HCEC 1CT (cell line): ENCODE measurements at regions not wholly inside any gene's neighbourhood (a gene's known extent, or its start where the extent isn't known, plus 50 kb on each side); places are given as distances from the start of the nearest gene placed in this dataset.
A peak's percentile ranks its signal among the peaks of the same experiment; 100 is the strongest.

Experiments
- DNase-seq: peaks from one replicate; pipeline ENCODE4 v3.0.0-alpha.2; 2017

DNA sequence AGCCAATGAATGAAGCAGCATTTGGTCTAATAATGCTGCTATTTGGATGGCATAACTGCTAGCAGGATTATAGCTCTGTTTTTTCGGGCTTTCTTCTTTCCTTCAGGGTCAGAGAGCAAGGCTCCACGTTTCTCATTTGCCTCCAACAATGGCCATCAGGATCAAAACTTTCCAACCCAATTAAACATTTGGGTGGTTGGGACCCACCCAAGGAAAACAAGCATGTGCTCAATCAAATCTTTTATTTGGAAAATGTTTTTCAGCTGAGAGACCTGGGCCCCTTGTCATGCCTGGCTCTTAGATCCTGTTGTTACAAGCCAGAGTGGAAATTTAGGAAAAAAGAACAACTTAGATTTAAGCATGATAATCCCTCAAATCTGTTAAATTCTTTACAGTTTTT lies 373.1 kb upstream of the USP24 start:
- DNase-seq: no peak

DNA sequence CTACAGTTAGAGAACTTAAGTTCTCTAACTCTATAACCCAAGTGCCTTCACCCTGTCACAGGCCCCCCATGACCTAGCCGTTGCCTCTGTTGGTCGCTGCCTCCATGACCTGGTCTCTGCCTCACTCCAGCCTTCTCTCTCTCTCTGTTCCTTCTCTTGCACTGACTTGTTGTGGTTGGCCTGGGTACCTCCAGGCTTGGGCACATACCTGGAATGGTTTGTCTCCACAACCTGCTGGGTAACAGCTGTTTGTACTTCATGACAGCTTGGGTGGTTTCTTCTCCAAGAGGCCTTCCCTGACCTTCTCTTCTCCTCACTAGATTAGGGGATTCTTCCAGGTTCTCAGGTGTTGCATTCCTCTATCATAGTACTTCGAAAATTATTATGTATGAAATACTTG lies 371.6 kb upstream of the USP24 start:
- no peak for DNase-seq

DNA sequence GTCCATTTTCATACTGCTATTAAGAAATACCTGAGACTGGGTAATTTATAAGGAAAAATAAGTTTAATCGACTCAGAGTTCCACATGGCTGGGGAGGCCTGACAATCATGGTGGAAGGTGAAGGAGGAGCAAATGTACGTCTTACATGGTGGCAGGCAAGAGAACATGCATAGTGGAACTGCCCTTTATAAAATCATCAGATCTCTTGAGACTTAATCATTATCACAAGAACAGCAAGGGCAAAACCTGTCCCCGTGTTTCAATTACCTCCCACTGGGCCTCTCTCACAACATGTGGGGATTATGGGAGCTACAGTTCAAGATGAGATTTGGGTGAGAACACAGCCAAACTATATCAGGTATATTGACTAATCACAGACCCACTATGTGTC lies 370.2 kb upstream of the USP24 start:
- no peak for DNase-seq

DNA sequence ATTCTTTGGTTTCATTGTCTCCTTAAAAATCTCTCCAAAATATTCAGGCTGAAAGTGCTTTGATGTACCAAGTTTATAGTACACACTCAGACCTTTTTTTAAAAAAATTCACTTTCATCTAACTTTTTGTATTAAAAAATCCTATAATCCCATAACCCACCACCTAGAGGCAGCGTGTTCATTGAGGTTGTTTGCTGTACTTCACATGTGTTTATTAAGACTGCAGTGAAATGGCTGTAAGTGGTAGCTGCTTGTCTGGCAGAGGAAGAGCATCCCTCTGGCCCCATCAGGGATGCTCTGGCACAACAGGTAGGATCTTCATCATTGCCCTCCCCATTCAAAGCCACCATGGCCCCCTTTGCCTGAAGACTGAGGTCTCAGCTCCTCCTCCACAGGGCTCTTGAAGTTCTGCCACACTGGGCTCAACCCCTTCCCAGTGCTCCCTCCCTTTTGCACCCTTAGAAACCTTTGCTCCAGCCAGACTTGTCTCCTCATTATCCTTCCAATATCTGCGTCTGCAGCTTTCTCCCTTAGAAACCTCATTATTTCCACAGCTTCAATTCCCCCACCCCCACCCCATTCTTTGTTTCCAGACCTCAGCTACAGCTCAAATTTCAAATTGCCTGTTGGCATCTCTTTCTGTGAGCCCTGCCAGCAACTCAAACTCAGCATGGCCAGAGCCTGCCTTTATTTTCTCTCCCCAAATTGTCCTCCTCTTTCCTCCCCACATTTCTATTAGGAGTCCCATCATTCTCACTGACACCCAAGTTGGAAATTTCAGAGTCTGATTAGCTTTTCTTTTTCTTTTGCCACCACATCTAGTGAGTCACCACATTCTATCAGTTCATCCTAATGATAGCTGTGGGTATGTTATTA lies 369.6 kb upstream of the USP24 start:
- peak; percentile 51 for DNase-seq

GRCh38 chr1:55582084-55582483 lies 366.9 kb upstream of the USP24 start:
- no peak for DNase-seq

DNA sequence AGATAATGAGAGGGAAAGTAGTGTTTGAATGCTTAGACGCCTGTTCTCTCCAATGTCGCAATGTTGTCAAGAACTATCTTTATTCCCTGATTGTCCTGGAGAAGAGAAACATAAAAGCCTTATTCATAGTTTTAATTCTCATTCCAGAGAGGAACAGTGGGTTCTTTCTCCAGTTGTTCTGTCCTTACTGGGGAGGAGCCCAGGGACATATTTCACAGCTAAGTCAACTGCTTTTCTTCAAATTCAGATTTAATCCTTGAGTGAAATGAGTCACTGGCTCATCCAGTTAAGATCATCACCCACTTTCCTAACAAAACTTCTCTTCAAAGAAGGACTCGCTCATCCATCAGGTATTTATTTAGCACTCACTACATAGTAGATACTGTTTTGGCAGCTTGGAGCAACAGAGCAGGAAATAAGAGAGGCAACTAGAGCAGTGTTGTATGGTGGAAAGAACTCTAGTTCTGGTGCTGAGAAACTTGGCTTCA lies 365.7 kb upstream of the USP24 start:
- peak; percentile 96 for DNase-seq

DNA sequence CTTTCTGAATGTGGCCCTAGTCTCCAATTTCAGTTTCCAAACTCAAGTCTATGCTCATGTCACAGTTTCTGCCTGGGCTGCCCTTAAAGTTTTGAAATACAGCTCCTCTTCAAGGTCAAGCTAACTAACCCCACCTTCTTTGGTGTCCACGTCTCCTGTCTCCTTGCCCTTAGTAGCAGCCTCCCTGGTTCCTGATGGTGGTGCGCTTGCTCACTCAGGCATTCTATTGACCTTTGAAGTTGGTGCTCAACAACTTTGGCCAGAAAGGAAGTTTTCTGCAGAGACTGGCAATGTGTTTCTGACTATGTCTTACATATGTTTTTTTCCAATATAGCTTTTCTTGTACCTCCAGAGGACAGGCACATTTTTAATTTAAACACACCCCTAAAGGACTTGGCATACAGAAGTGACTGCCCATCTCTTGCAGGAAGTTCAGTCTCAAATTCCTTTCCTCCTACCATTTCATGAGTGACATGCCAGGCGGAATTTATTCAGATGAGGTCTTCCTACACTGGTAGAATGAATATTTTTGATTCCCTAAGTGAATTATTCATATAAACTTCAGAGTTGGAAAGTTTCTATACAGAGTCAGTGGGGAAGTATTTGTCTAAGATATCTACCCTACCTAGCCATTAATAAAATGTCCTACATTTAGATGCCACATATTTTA lies 364.3 kb upstream of the USP24 start:
- DNase-seq: no peak

DNA sequence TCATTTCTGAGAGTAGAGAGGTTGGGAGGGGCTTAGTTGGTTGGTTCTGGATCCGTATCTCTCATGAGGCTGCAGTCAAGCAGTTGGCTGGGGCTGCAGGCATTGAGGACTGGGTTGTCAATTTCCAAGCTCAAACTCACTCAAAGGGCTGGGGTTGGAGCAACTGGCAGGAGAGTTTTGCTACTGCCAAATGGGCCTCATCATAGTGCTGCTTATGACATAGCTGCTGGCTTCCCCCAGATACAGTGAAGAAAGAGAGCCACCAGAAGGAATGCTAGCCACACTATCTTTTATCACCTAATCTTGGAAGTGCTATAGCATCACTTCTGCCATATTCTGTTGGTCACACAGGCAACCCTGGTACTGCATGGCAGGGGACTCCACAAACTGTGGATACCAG lies 363.5 kb upstream of the USP24 start:
- no peak for DNase-seq

DNA sequence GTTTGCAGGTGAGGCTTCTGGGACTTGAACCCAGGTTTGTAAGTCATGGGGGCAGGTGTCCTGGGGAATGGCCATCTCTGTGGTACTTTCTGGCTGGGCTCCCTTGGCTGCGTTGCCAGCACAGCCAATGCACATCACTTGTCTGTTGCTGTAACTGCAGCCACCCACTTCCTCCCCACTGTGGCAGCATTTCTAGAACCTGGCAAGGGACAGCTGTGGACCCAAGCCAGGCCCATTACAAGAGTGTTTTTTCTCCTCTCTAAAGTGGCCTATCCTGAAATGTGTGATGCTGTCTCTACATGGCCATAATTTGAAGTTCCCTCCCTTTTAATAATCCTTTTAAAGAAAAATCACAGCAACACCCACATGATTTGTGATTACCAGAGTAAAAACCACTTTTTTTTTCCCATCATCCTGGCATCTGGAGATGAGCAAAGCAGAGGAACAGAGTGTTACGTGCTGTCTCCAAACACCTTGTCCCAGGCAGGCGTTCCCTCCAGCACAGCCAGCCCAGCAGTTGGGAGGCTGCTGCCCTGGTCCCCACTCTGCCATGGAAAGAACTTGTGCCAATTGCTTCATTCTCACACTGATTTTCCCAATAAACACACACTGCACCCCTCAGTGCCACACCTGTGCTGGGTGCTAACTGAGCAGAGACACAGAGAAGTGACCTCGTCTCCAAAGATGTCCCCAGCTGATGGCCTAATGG lies 360.6 kb upstream of the USP24 start:
- DNase-seq: no peak

- no peak for DNase-seq
Observed at GRCh38 chr1:55574691-55575225, 359.6 kb upstream of the USP24 start.

GRCh38 chr1:55572878-55573734 lies 357.9 kb upstream of the USP24 start:
- DNase-seq: peak; percentile 83

DNA sequence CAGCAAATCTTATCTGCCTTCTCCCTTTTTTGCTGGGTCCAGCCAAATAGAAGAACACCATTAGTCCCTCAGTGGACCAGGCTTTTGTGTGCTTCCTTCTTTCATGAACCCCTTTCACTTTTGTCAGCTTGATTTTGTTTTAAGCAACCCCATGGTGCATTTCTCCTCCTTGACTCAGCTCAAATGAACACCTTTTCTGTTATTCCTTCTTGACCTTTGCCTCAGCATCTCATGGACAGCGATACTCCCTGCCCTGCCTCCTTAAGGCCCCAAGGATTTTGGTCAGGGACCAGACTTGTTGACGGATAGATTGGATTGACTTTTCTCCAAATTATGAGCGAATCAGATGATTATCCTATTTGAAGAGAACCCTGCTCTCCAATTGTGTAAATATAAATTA lies 356.6 kb upstream of the USP24 start:
- peak; percentile 24 for DNase-seq

DNA sequence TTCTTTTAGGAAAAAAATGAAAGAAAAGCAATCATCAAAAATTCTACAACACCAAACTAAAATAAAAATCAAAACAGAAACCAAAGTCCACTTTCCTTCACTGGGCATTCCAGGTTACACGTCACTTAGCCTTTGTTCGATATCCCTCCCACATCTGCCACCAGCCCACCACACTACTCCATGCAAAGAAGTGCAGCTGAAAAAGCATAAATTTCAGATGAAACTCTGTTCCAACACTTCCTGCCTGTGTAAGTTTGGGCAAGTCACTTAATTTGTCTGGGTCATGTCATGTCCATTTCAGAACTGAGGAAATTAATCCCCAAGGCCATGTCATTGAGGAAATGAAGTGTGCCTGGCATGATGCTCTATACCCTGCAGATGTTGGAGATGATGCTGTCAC lies 354.3 kb upstream of the USP24 start:
- DNase-seq: no peak

DNA sequence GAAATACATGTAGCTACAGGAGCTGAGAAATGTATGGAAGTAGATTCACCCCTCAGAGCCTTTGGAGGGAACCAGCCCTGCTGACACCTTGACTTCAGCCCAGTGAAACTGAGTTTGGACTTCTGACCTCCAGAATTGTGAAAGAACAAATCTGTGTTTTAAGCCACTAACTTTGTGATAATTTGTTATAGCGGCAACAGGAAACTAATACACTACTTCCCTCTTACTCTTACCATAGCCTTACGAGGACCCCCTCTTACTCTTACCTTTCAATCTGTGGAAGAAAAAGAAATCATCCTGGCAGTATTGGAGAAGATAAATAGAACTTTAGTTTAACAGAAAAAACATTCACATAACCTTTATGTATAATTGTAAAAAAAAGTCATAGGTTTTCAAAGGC lies 353.6 kb upstream of the USP24 start:
- no peak for DNase-seq

DNA sequence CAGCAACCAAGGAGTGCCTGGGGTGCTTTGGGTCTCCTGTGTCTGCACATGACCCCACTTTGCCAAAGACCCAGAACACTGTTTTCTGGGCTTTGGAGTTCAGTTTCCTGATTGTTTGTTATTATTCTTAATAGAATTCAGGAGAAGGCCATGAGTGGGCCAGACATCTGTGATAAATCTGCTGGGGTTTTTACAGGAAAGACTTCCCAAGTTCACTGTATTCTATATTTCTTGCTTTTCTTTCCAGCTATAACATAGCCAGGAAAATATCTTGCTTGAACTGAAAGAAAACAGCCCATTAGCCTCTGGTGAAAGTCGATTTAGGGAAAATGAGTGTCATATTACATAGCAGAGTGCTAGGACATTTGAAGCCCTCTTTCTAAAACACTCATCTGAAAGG lies 345.1 kb upstream of the USP24 start:
- no peak for DNase-seq

DNA sequence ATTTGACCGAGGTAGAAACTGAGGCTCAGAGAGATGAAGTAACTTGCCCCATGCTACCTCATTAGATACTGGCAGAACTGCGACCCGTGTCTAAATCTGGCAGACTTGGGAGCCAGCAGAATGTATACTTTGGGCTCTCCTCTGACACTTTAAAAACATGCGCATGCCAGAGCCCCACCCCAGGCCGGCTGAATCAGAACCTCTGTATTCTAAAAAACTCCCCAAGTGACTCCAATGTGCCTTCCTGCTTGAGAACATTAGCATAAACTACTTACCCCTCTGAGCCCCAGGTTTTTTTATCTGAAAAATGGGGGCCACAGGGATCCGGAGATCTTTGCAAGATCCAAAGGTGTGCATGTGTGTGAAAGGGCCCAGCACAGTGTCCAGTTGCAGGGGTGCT lies 344.7 kb upstream of the USP24 start:
- no peak for DNase-seq

- DNase-seq: no peak
Observed at GRCh38 chr1:55559161-55559611, 344.0 kb upstream of the USP24 start.

GRCh38 chr1:55558515-55558914 lies 343.4 kb upstream of the USP24 start:
- no peak for DNase-seq

GRCh38 chr1:55555956-55556725 lies 341.0 kb upstream of the USP24 start:
- no peak for DNase-seq

DNA sequence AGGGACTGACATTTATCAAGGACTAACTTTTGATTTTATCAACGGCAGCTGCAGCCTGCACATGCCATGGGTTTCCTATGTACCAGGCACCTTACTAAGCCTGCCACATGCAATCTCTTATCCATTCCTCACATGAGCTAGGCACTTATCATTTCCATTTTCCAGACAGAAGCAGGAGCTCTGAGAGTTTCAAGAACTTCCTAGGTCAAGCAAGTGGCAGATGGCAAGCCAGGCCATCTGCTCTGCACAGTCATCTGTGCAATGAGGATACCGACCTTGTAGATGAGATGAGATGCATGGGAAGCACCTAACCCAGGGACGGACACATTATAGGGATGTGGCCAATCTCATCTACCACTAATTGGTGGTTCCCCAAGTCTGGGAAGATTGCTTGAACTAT lies 339.4 kb upstream of the USP24 start:
- DNase-seq: no peak

DNA sequence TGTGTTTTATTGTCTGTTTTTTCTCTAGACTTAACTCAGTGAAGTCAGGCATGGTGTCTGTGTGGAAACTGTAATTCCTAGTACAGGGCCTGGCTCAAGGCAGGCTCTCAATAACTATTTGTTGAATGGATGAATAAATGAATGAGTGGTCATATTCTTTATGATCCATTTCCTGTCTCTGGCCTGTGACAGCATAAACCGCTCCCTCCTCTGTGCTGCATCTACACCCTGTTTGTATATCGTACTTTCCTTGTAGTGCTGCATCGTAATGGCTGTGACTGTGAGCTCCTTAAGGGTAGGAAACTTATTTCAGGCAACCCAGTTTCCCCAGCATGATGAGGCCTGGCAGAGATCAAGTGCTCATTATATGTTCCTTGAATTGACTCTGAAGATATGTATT lies 337.5 kb upstream of the USP24 start:
- DNase-seq: no peak

DNA sequence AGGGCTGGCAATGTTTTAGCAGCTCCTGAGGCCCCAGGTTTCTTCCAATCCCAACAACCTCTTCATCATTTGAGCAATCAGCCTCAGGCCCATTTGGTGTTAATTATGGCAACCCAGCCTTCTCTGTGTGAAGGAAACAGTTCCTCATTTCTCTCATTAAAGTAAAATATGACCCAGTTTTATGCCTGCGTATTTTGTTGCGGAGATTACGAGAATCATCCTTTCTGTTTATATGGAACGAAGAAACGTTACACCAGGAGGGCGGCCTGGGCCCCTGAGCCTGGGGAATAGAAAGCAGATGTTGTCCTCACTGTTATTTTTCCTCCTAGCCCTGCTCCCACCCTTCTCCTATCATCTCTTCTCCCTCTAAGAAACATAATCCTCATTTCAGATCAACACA lies 332.2 kb upstream of the USP24 start:
- DNase-seq: no peak
